Tibial nerve (tissue), 4 donors: ENCODE measurements at regions not wholly inside any gene's neighbourhood (a gene's known extent, or its start where the extent isn't known, plus 50 kb on each side); places are given as distances from the start of the nearest gene placed in this dataset.

ENCODE experiments used
- DNase-seq, 2 donors: peaks; one replicate each; pipeline ENCODE4 v3.0.0-alpha.2; 2019; ENCODE audit warnings: low spot score in 2 of 2
- H3K27ac ChIP-seq, 4 donors: fragments of 200-600 bp; sonication (generic) in 3 of 4; one replicate each; pipeline ENCODE4 v1.5.1; 2017 to 2019; ENCODE audit warnings: mild to moderate bottlenecking in 1 of 4
- H3K27me3 ChIP-seq, 2 donors: fragments of 200-600 bp; sonication (generic) in 1 of 2; one replicate each; pipeline versions ENCODE4 v1.5.1 to v1.6.0; 2017 to 2019
- H3K36me3 ChIP-seq, 3 donors: fragments of 200-600 bp; sonication (generic); one replicate each; pipeline ENCODE4 v1.5.1; 2018 to 2019
- H3K4me1 ChIP-seq, 4 donors: fragments of 200-600 bp; sonication (generic) in 3 of 4; one replicate each; pipeline ENCODE4 v1.5.1; 2017 to 2019
- H3K4me3 ChIP-seq, 4 donors: fragments of 200-600 bp; sonication (generic) in 3 of 4; one replicate each; pipeline ENCODE4 v1.5.1; 2017 to 2019; ENCODE audit warnings: mild to moderate bottlenecking in 1 of 4, moderate library complexity in 1 of 4
- H3K9me3 ChIP-seq, 4 donors: fragments of 200-600 bp; sonication (generic) in 3 of 4; one replicate each; pipeline ENCODE4 v1.5.1; 2017 to 2019
- EP300 ChIP-seq, 2 donors: sonication (generic); formaldehyde crosslinking; IDR thresholded peaks; one replicate each; pipeline ENCODE4 v1.6.1; 2017; ENCODE audit warnings: antibody characterized with exemption in 2 of 2, mild to moderate bottlenecking in 1 of 2
- POLR2A ChIP-seq, 2 donors: fragments of 450-650 bp; IDR thresholded peaks; one replicate each; pipeline ENCODE4 v1.6.1; 2017; ENCODE audit warnings: antibody characterized with exemption in 2 of 2, mild to moderate bottlenecking in 2 of 2, moderate library complexity in 2 of 2
- WGBS, 2 donors: methylation state at CpG; one replicate each; pipeline ENCODE4 v1.1.5; 2018; 5-methylcytosine and 5-hydroxymethylcytosine counted together
- TF ChIP-seq, protein P1 (sequence below), 5 experiments: fragments of 200-600 bp in 3 of 5; fragments of 450-650 bp in 2 of 5; sonication (generic) in 3 of 5; IDR thresholded peaks; one replicate each; pipeline ENCODE4 v1.5.1; 2016 to 2019; ENCODE audit warnings: antibody characterized with exemption in 5 of 5, mild to moderate bottlenecking in 3 of 5, moderate library complexity in 2 of 5

DNA sequence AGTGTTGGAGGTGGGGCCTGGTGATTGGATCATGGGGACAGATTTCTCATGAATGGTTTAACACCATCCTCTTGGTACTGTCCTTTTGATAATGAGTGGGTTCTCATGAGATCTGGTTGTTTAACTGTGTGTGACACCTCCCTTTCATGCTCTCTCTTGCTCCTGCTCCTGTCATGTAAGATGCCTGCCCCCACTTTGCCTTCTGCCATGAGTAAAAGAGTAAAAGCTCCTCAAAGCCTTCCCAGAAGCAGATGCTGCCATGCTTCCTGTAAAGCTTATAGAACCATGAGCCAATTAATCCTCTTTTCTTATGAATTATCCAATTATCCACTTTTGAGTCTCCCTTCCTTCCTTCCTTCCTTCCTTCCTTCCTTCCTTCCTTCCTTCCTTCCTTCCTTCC lies 317.7 kb downstream of the RDH14 start:
- no peak overlapping the region for H3K4me3 ChIP-seq
- DNase-seq: no peak
- no peak overlapping the region for H3K27ac ChIP-seq
- H3K4me1 ChIP-seq: no peaks in the 10 kb centered on the region
- H3K36me3 ChIP-seq: no peaks in the 10 kb centered on the region
- H3K9me3 ChIP-seq: no peaks in the 10 kb centered on the region
- H3K27me3 ChIP-seq: no peaks in the 10 kb centered on the region
- TF ChIP-seq POLR2A (IDR thresholded peaks at IDR 0.05) (no peak), EP300 (IDR thresholded peaks at IDR 0.05) (no peak)
- TF ChIP-seq, protein P1, sequence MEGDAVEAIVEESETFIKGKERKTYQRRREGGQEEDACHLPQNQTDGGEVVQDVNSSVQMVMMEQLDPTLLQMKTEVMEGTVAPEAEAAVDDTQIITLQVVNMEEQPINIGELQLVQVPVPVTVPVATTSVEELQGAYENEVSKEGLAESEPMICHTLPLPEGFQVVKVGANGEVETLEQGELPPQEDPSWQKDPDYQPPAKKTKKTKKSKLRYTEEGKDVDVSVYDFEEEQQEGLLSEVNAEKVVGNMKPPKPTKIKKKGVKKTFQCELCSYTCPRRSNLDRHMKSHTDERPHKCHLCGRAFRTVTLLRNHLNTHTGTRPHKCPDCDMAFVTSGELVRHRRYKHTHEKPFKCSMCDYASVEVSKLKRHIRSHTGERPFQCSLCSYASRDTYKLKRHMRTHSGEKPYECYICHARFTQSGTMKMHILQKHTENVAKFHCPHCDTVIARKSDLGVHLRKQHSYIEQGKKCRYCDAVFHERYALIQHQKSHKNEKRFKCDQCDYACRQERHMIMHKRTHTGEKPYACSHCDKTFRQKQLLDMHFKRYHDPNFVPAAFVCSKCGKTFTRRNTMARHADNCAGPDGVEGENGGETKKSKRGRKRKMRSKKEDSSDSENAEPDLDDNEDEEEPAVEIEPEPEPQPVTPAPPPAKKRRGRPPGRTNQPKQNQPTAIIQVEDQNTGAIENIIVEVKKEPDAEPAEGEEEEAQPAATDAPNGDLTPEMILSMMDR (IDR thresholded peaks at IDR 0.05): no peak

DNA sequence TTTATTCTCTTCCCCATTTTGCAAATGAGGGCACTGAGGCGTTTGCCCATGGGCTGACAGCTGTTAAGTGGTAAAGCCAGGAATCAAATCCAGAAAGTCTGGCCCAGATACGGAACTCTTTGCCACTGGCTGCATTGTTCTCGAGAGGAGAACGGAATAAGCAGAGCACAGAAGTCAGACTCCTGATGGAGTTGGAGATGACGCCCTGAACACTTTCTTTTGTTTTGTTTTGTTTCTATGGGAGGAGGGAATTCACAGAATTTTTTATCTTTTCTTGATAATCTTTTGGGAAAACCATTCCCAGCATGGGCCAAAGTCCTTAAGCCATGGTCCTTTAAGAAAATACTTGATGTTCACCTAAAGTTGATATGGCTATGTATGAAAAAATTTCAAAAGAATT lies 322.2 kb downstream of the RDH14 start:
- H3K4me1 ChIP-seq: no peaks in the 10 kb centered on the region
- DNase-seq: no peak
- H3K4me3 ChIP-seq: no peak overlapping the region
- WGBS, 2 donors: 56 to 72% methylated on average over 5 of the region's 5 CpGs
- H3K27me3 ChIP-seq: no peaks in the 10 kb centered on the region
- no peak overlapping the region for H3K27ac ChIP-seq
- no peaks in the 10 kb centered on the region for H3K9me3 ChIP-seq
- H3K36me3 ChIP-seq: no peaks in the 10 kb centered on the region
- TF ChIP-seq POLR2A (IDR thresholded peaks at IDR 0.05) (no peak), EP300 (IDR thresholded peaks at IDR 0.05) (no peak)
- TF ChIP-seq, protein P1 (IDR thresholded peaks at IDR 0.05): no peak

DNA sequence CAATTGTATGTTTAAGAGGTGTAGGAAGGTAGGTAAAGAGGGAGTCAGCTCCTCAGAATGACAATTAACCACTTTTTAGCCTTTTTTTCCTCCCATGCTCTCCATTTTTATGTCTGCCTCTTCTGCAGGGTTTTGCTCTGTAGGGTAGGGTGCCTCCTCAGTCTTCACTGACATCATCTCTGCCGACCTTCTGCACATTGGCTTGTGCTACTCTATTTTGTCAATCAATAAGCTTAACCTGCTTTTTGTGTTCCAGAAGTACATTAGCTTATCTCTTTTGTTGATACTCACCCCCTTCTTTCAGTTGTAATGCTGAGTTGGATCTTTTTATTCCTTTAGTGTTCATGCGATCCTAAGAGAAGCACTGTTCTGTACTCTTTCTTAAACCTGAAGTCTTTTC lies 323.2 kb downstream of the RDH14 start:
- DNase-seq: no peak
- no peaks in the 10 kb centered on the region for H3K4me1 ChIP-seq
- no peak for TF ChIP-seq POLR2A (IDR thresholded peaks at IDR 0.05)
- no peaks in the 10 kb centered on the region for H3K27me3 ChIP-seq
- no peaks in the 10 kb centered on the region for H3K9me3 ChIP-seq
- 70 to 82% methylated on average over 2 of the region's 2 CpGs for WGBS, 2 donors
- no peak overlapping the region for H3K4me3 ChIP-seq
- H3K27ac ChIP-seq: no peak overlapping the region
- no peaks in the 10 kb centered on the region for H3K36me3 ChIP-seq

DNA sequence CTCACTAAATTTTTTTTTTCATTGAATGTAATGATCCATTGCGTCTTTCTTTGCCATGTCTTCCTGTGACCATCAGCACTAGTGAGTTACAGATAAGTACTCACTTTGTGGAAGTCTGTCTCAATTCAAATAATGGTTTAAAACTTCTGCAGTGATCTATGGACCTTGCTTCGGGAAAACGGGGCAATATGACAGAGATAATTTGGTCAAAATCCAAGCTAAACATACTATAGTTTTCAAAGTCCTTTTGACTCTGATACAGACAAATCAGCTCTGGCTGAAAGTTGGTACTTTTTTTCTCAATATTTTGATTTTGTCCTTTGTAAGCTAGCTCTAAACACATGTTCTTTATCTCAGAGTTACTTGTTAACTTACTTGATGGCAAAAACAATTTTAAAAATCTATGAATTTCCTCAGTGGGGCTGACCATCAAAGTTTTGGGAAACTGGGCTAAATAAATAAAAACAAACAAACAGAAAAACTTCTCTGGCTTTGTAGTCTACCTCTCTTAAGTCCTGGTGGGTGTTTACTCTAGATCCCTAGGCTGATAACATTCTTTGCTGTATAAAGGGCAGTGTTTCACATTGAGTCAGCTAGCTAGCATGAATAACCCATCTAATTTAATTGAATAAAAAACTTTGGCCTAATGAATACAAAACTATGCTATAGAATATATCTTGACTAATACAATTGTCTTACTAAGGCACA lies 327.6 kb downstream of the RDH14 start:
- TF ChIP-seq, protein P1 (IDR thresholded peaks at IDR 0.05): no peak
- no peak for TF ChIP-seq EP300 (IDR thresholded peaks at IDR 0.05)
- no peak for TF ChIP-seq POLR2A (IDR thresholded peaks at IDR 0.05)
- H3K9me3 ChIP-seq: no peaks in the 10 kb centered on the region
- H3K27me3 ChIP-seq: no peaks in the 10 kb centered on the region
- no peaks in the 10 kb centered on the region for H3K36me3 ChIP-seq
- WGBS, 2 donors: 51 to 56% methylated on average over 3 of the region's 3 CpGs
- no peak overlapping the region for H3K4me3 ChIP-seq
- no peak overlapping the region for H3K27ac ChIP-seq
- DNase-seq: no peak
- H3K4me1 ChIP-seq: no peaks in the 10 kb centered on the region

DNA sequence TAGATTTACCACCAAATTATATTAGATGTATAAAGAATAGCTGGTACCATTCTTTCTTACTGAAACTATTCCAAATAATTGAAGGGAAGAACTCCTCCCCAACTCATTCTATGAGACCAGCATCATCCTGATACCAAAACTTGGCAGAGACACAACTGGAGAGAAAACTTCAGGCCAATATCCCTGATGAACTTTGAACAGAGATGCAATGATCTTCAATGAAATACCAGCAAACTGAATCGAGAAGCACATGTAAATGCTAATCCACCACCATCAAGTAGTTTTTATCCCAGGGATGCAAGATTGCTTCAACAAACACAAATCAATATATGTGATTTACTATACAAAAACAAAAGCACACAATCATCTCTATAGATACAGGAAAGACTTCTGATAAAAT lies 329.8 kb downstream of the RDH14 start:
- no peak for DNase-seq
- no peaks in the 10 kb centered on the region for H3K4me1 ChIP-seq
- H3K27me3 ChIP-seq: no peaks in the 10 kb centered on the region
- no peak overlapping the region for H3K27ac ChIP-seq
- WGBS, 2 donors: 74 to 86% methylated on average over 1 of the region's 1 CpG
- TF ChIP-seq, protein P1 (IDR thresholded peaks at IDR 0.05): no peak
- TF ChIP-seq EP300 (IDR thresholded peaks at IDR 0.05) (no peak), POLR2A (IDR thresholded peaks at IDR 0.05) (no peak)
- H3K36me3 ChIP-seq: no peaks in the 10 kb centered on the region
- no peaks in the 10 kb centered on the region for H3K9me3 ChIP-seq
- H3K4me3 ChIP-seq: no peak overlapping the region

DNA sequence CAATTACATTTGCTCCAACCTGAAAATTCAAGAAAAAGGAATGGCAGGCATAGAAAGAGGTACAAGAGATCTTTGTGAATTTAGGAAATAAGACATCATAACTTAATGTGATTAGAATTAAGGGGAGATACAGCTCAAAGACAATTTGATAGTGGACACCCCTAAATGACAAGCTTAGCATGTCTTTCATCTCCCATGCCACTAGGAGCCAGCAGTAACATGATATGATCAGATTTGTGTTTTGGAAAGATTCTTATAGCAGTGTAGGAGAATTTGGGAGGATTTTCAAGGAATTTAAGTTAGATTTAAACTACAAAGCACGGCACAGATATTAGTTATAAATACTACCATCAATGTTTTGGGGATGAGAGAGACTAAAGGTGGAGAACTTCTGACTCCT lies 340.8 kb downstream of the RDH14 start:
- TF ChIP-seq POLR2A (IDR thresholded peaks at IDR 0.05) (no peak), EP300 (IDR thresholded peaks at IDR 0.05) (no peak)
- TF ChIP-seq, protein P1 (IDR thresholded peaks at IDR 0.05): no peak
- no peak overlapping the region for H3K27ac ChIP-seq
- H3K9me3 ChIP-seq: no peaks in the 10 kb centered on the region
- no peaks in the 10 kb centered on the region for H3K27me3 ChIP-seq
- DNase-seq: no peak
- 0% methylated on average over 1 of the region's 1 CpG for WGBS, 2 donors
- no peak overlapping the region for H3K4me3 ChIP-seq
- no peaks in the 10 kb centered on the region for H3K36me3 ChIP-seq
- no peaks in the 10 kb centered on the region for H3K4me1 ChIP-seq
